OCI-LY3 (cell line): ENCODE measurements at regions not wholly inside any gene's neighbourhood (a gene's known extent, or its start where the extent isn't known, plus 50 kb on each side); places are given as distances from the start of the nearest gene placed in this dataset.

Experiments
- CTCF ChIP-seq: fragments of 200-600, 300-600 bp; sonication (generic); IDR thresholded peaks from 2 replicates; pipeline ENCODE4 v1.5.1; 2014; ENCODE audit warnings: antibody characterized with exemption, low read length, low read depth
- EZH2phosphoT487 ChIP-seq: fragments of 200-600 bp; shearing (Covaris generic); IDR thresholded peaks from 2 replicates; pipeline ENCODE4 v1.6.1; 2018; ENCODE audit warnings: antibody characterized with exemption, mixed run types, low read depth

- TF ChIP-seq CTCF (no peak), EZH2phosphoT487 (no peak)
Measured at GRCh38 chr9:20262611-20263010, 359.7 kb downstream of the MLLT3 start.
